HCT116 (cell line): ENCODE measurements at regions not wholly inside any gene's neighbourhood (a gene's known extent, or its start where the extent isn't known, plus 50 kb on each side); places are given as distances from the start of the nearest gene placed in this dataset.

Source experiments
- ATAC-seq: fragments of 200-7000 bp; cut with Tn5 transposase; 2 replicates; pipeline ENCODE4 v1.9.1; 2020; ENCODE audit warnings: mild to moderate bottlenecking, moderate library complexity
- BruUV-seq: library from RNA; stranded (reverse); fragments of 400-500 nt; replicated peaks from 2 replicates; lab custom pipeline; 2021; lab: Mats Ljungman, UMichigan
- CTCF ChIA-PET: fragments of 300-600 bp; sonication (Branson Sonifier 250); formaldehyde crosslinking; loops from one replicate; lab custom pipeline; 2021; ENCODE audit warnings: antibody characterized with exemption; lab: Charles Lee
- POLR2A ChIA-PET: fragments of 300-600, 350-600 bp; sonication (Branson Sonifier 250); formaldehyde crosslinking; loops from one replicate; lab custom pipeline; 2021; ENCODE audit warnings: antibody characterized with exemption; lab: Charles Lee
- RAD21 ChIA-PET, 2 experiments: fragments of 300-600 bp; sonication (Branson Sonifier 250); formaldehyde crosslinking; loops; one replicate each; lab custom pipeline; 2023; ENCODE audit warnings: low total read pairs in 2 of 2; ENCODE audit not compliant: uncharacterized antibody in 2 of 2, unreplicated experiment in 2 of 2, low non-redundant PET in 1 of 2; lab: Charles Lee
- DNase-seq: peaks from one replicate; pipeline ENCODE4 v3.0.0-alpha.2; 2010; ENCODE audit warnings: low read depth, low spot score
- H2AFZ ChIP-seq: fragments of 200-600 bp; shearing (Covaris generic), sonication (generic); 2 replicates; pipeline ENCODE4 v1.6.1; 2017; ENCODE audit warnings: low read depth, mixed run types, mixed read lengths, antibody characterized with exemption, low read length; ENCODE audit not compliant: poor library complexity, severe bottlenecking
- H3K27ac ChIP-seq: 2 replicates; pipeline ENCODE4 v1.5.1; 2012; ENCODE audit warnings: low read depth, low read length
- H3K27me3 ChIP-seq: fragments of 200-600 bp; sonication (generic); 2 replicates; pipeline ENCODE4 v1.6.1; 2016; ENCODE audit warnings: mixed run types, low read length, mixed read lengths; ENCODE audit not compliant: insufficient read depth
- H3K36me3 ChIP-seq, 2 experiments: fragments of 200-500 bp in 1 of 2; fragments of 200-600 bp in 1 of 2; sonication (Bioruptor generic) in 1 of 2; sonication (generic) in 1 of 2; 2 replicates each; pipeline versions ENCODE4 v1.5.1 to v1.6.1; 2014 to 2016; ENCODE audit warnings: low read length in 2 of 2, inconsistent platforms in 1 of 2, mixed read lengths in 1 of 2, mixed run types in 1 of 2; ENCODE audit not compliant: insufficient read depth in 2 of 2, control insufficient read depth in 1 of 2
- H3K4me1 ChIP-seq, 2 experiments: fragments of 200-600 bp in 1 of 2; sonication (generic) in 1 of 2; 2 replicates each; pipeline versions ENCODE4 v1.5.1 to v1.6.1; 2012 to 2017; ENCODE audit warnings: low read length in 2 of 2, inconsistent platforms in 1 of 2, mild to moderate bottlenecking in 1 of 2, mixed read lengths in 1 of 2, mixed run types in 1 of 2, moderate library complexity in 1 of 2; ENCODE audit not compliant: insufficient read depth in 2 of 2, control insufficient read depth in 1 of 2
- H3K4me2 ChIP-seq: fragments of 200-600 bp; sonication (generic); 2 replicates; pipeline ENCODE4 v1.6.1; 2017; ENCODE audit warnings: mixed run types, low read length, mixed read lengths
- H3K4me3 ChIP-seq, 2 experiments: fragments of 200-600 bp in 1 of 2; sonication (generic) in 1 of 2; replicated peaks in 1 of 2; 2 replicates each; pipeline ENCODE4 v1.5.1; 2011 to 2016; ENCODE audit warnings: low read length in 2 of 2, control low read depth in 1 of 2, low read depth in 1 of 2, mild to moderate bottlenecking in 1 of 2, mixed read lengths in 1 of 2, mixed run types in 1 of 2
- H3K79me2 ChIP-seq: fragments of 200-600 bp; sonication (generic); 2 replicates; pipeline ENCODE4 v1.6.1; 2017; ENCODE audit warnings: mild to moderate bottlenecking, mixed run types, low read length, moderate library complexity, mixed read lengths; ENCODE audit not compliant: insufficient read depth
- H3K9ac ChIP-seq: fragments of 200-600 bp; sonication (generic); 2 replicates; pipeline ENCODE4 v1.6.1; 2016; ENCODE audit warnings: low read length, mixed read lengths
- H3K9me2 ChIP-seq: fragments of 200-600 bp; sonication (generic), shearing (Covaris generic); 2 replicates; pipeline ENCODE4 v1.6.1; 2017; ENCODE audit warnings: mixed run types, mild to moderate bottlenecking, moderate library complexity; ENCODE audit not compliant: insufficient read depth
- H3K9me3 ChIP-seq, 2 experiments: fragments of 200-500 bp in 1 of 2; fragments of 200-600 bp in 1 of 2; sonication (Bioruptor generic) in 1 of 2; sonication (generic) in 1 of 2; 2 replicates each; pipeline ENCODE4 v1.6.1; 2014 to 2017; ENCODE audit warnings: low read length in 2 of 2, mixed read lengths in 2 of 2, inconsistent platforms in 1 of 2, low read depth in 1 of 2, mild to moderate bottlenecking in 1 of 2, mixed run types in 1 of 2, moderate library complexity in 1 of 2; ENCODE audit not compliant: control insufficient read depth in 1 of 2, insufficient read depth in 1 of 2
- H4K20me1 ChIP-seq: fragments of 200-600 bp; sonication (generic), shearing (Covaris generic); 2 replicates; pipeline ENCODE4 v1.6.1; 2017; ENCODE audit warnings: mixed run types, mild to moderate bottlenecking, moderate library complexity; ENCODE audit not compliant: insufficient read depth
- ATF3 ChIP-seq: IDR thresholded peaks from 2 replicates; pipeline ENCODE4 v1.6.1; 2012
- CBX3 ChIP-seq: IDR thresholded peaks from 2 replicates; pipeline ENCODE4 v1.6.1; 2012; ENCODE audit warnings: low read depth
- CEBPB ChIP-seq: IDR thresholded peaks from 2 replicates; pipeline ENCODE4 v1.6.1; 2012; ENCODE audit warnings: low read depth
- EGR1 ChIP-seq: IDR thresholded peaks from 2 replicates; pipeline ENCODE4 v1.6.1; 2012; ENCODE audit warnings: low read depth
- ELF1 ChIP-seq: IDR thresholded peaks from 2 replicates; pipeline ENCODE4 v1.6.1; 2012; ENCODE audit warnings: low read depth, borderline replicate concordance
- EZH2phosphoT487 ChIP-seq: fragments of 200-600 bp; IDR thresholded peaks from 2 replicates; pipeline ENCODE4 v1.6.1; 2018; ENCODE audit warnings: antibody characterized with exemption, borderline replicate concordance
- FOSL1 ChIP-seq: IDR thresholded peaks from 2 replicates; pipeline ENCODE4 v1.6.1; 2012; ENCODE audit warnings: low read depth
- MAX ChIP-seq: IDR thresholded peaks from 2 replicates; pipeline ENCODE4 v1.6.1; 2012
- POLR2A ChIP-seq: IDR thresholded peaks from 2 replicates; pipeline ENCODE4 v1.7.0; 2011; ENCODE audit warnings: borderline replicate concordance; ENCODE audit not compliant: insufficient read depth, insufficient read length; ENCODE audit errors: extremely low read depth
- POLR2AphosphoS5 ChIP-seq: IDR thresholded peaks from 2 replicates; pipeline ENCODE4 v1.6.1; 2011; ENCODE audit warnings: mild to moderate bottlenecking, low read depth, low read length, moderate library complexity
- REST ChIP-seq: IDR thresholded peaks from 2 replicates; pipeline ENCODE4 v1.6.1; 2012; ENCODE audit warnings: low read depth
- SRF ChIP-seq: IDR thresholded peaks from 2 replicates; pipeline ENCODE4 v1.6.1; 2012; ENCODE audit warnings: low read depth
- TCF7L2 ChIP-seq: IDR thresholded peaks from 2 replicates; pipeline ENCODE4 v1.7.0; 2011; ENCODE audit warnings: borderline replicate concordance, inconsistent platforms; ENCODE audit not compliant: insufficient read depth, insufficient read length; ENCODE audit errors: extremely low read depth
- ZBTB33 ChIP-seq: IDR thresholded peaks from 2 replicates; pipeline ENCODE4 v1.6.1; 2011; ENCODE audit warnings: mild to moderate bottlenecking, low read length, moderate library complexity; ENCODE audit not compliant: insufficient replicate concordance; ENCODE audit errors: extremely low read depth
- ZFX ChIP-seq: fragments of 450-650 bp; IDR thresholded peaks from 2 replicates; pipeline ENCODE4 v1.6.1; 2017
- ZNF274 ChIP-seq: fragments of 200-500 bp; sonication (Bioruptor generic); IDR thresholded peaks from 2 replicates; pipeline ENCODE4 v1.6.1; 2014; ENCODE audit warnings: mild to moderate bottlenecking, low read depth, low read length, inconsistent platforms
- intact Hi-C: fragments of 100-400 bp; cut with micrococcal nuclease; formaldehyde crosslinking; loops from 2 replicates; pipeline ENCODE4 v1.10.0; 2022

GRCh38 chr6:109226353-109226752, 131.0 kb downstream of the CEP57L1 start:
- RAD21 ChIA-PET, result no interaction called here
- Histone ChIP-seq H3K27ac (no peak overlapping the region), H2AFZ (no peak overlapping the region), H4K20me1 (no peaks in the 10 kb centered on the region), H3K4me2 (no peak overlapping the region), H3K79me2 (no peaks in the 10 kb centered on the region), H3K4me3 (no peak overlapping the region), H3K27me3 (no peaks in the 10 kb centered on the region), H3K9me3 (no peaks in the 10 kb centered on the region), H3K36me3 (no peaks in the 10 kb centered on the region), H3K9me2 (no peaks in the 10 kb centered on the region), H3K9ac (no peak overlapping the region), H3K4me1 (no peaks in the 10 kb centered on the region; a peak in 1 of 4 replicates)
- no TSS peak for BruUV-seq
- no peak for DNase-seq
- CTCF ChIA-PET, result no interaction called here
- ATAC-seq, result no peak
- TF ChIP-seq ZNF274, result no peak
- TF ChIP-seq REST, result no peak
- TF ChIP-seq EZH2phosphoT487, result no peak
- no peak for TF ChIP-seq TCF7L2
- no peak for TF ChIP-seq CEBPB
- no peak for TF ChIP-seq MAX
- TF ChIP-seq ZFX, result no peak
- TF ChIP-seq POLR2A, result no peak
- TF ChIP-seq ZBTB33, result no peak
- no peak for TF ChIP-seq POLR2AphosphoS5
- TF ChIP-seq SRF, result no peak
- TF ChIP-seq ATF3, result no peak
- no peak for TF ChIP-seq ELF1
- no peak for TF ChIP-seq EGR1
- no peak for TF ChIP-seq FOSL1
- no peak for TF ChIP-seq CBX3
- POLR2A ChIA-PET, result no interaction called here
- intact Hi-C loops, result no loop called here
